MG63 (cell line): ENCODE measurements at regions not wholly inside any gene's neighbourhood (a gene's known extent, or its start where the extent isn't known, plus 50 kb on each side); places are given as distances from the start of the nearest gene placed in this dataset.

ENCODE experiments used
- DNase-seq: peaks from one replicate; pipeline ENCODE4 v3.0.0-alpha.2; 2020
- H3K27me3 ChIP-seq: fragments of 250-450 bp; sonication (Bioruptor Pico); 2 replicates; pipeline ENCODE4 v1.5.1; 2020; ENCODE audit warnings: mild to moderate bottlenecking, moderate library complexity
- H3K36me3 ChIP-seq: fragments of 250-450 bp; sonication (Bioruptor Pico); 2 replicates; pipeline ENCODE4 v1.5.1; 2020; ENCODE audit warnings: mild to moderate bottlenecking, moderate library complexity
- H3K4me3 ChIP-seq: fragments of 250-450 bp; sonication (Bioruptor Pico); 2 replicates; pipeline ENCODE4 v1.5.1; 2020; ENCODE audit warnings: mild to moderate bottlenecking, moderate library complexity
- H3K9me3 ChIP-seq: fragments of 250-450 bp; sonication (Bioruptor Pico); 2 replicates; pipeline ENCODE4 v1.5.1; 2020; ENCODE audit warnings: mild to moderate bottlenecking, moderate library complexity

DNA sequence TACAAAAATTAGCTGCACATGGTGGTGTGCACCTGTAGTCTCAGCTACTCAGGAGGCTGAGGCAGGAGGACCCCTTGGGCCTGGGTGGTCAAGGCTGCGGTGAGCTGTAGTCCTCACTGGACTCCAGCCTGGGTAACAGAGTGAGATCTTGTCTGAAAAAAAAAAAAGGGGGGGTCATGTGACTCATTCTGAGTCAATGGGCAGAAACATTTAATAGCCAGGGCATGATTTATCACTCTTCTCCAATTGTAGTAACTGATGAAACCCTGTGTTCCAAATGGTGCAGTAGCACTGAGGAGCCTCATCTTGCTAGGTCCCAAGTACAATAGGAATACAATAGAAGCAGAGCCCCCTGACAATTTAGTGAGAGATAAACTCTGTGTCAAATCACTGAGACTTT is 78.9 kb upstream of the CCDC68 start:
- DNase-seq = no peak
- Histone ChIP-seq H3K4me3 (no peak overlapping the region), H3K27me3 (no peaks in the 10 kb centered on the region; the same call in 1 of the 2 replicates), H3K9me3 (no peaks in the 10 kb centered on the region), H3K36me3 (no peaks in the 10 kb centered on the region)

DNA sequence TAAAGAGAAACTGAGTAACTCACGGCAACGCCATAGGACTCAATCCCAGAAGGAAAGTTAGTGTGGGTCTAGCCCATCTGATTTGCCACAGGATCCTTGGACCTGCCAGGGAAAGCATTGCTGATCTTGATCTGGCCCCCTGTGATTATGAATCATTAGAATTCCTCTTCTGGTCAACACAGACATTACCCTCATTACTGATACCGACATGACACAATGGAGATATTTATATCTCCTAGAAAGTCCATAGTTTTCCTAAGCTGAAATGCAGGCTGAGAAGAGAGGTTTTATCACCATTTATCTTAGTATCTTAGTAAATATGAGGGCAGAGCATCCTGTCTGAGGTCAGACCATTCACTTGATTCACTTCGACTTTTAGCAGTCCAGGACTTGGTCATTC is 75.5 kb upstream of the CCDC68 start:
- no peak overlapping the region for H3K4me3 ChIP-seq
- no peak for DNase-seq
- no peaks in the 10 kb centered on the region; the same call in 1 of the 2 replicates for H3K27me3 ChIP-seq
- H3K9me3 ChIP-seq = no peaks in the 10 kb centered on the region
- H3K36me3 ChIP-seq = no peaks in the 10 kb centered on the region

DNA sequence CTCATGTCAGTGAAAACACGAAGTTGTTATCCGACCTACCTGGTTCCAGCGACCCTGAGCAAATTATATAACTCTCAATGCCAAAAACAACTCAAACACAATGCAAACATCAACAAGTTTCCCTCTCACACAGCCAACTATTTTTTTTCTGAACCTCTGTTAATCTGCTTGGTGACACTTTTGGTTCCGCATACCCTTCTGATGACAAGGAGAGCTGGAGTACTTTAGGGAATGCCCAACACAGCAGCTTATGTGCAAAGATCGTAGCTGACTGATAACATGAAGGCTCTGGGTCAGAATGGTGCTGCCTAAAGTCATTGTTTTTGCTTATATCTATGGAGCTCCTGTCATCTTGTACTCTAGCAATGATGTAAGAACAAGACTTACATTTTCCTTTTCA is 72.7 kb upstream of the CCDC68 start:
- H3K27me3 ChIP-seq = no peaks in the 10 kb centered on the region; the same call in 1 of the 2 replicates
- DNase-seq = no peak
- H3K4me3 ChIP-seq = no peak overlapping the region
- no peaks in the 10 kb centered on the region for H3K36me3 ChIP-seq
- no peaks in the 10 kb centered on the region for H3K9me3 ChIP-seq

DNA sequence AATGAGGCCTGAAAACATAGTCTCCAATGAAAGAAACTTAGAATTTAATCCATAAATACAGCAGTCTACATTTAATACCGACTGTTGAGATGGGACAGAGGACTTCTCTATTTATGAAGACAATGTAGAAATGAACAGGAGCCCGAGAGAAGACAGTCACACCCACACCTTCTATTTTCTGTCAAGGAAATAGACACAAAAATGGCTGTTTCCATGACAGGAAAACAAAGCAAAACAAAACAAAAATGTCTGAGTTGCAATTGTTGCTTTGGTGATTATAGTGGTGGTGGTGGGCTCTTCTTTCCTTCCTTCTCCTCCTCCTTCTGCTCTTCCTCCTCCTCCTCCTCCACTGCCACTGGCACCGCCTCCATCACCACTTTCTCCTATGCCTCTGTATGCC is 72.3 kb upstream of the CCDC68 start:
- no peak for DNase-seq
- Histone ChIP-seq H3K4me3 (no peak overlapping the region), H3K36me3 (no peaks in the 10 kb centered on the region), H3K27me3 (no peaks in the 10 kb centered on the region; the same call in 1 of the 2 replicates), H3K9me3 (no peaks in the 10 kb centered on the region)

DNA sequence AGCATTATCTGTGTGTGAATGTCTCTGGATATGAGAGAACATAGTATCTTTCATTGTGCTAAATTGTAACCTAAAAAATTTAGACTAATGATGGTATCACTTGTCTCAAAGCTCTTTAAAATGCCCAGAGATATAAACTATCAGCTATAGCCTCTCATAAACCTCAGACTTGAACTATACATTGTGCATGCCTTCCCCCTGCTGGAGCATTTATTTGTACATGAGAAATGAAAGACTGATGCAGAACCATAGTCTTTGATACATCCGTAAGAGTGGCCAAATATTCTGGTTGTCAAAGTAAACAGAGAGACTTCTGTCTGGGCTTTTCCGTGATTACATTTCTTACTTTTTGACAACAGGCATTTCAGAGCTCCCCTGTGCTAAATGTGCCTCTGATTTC is 71.9 kb upstream of the CCDC68 start:
- no peaks in the 10 kb centered on the region; the same call in 1 of the 2 replicates for H3K27me3 ChIP-seq
- no peak for DNase-seq
- no peaks in the 10 kb centered on the region for H3K36me3 ChIP-seq
- no peak overlapping the region for H3K4me3 ChIP-seq
- H3K9me3 ChIP-seq = no peaks in the 10 kb centered on the region

DNA sequence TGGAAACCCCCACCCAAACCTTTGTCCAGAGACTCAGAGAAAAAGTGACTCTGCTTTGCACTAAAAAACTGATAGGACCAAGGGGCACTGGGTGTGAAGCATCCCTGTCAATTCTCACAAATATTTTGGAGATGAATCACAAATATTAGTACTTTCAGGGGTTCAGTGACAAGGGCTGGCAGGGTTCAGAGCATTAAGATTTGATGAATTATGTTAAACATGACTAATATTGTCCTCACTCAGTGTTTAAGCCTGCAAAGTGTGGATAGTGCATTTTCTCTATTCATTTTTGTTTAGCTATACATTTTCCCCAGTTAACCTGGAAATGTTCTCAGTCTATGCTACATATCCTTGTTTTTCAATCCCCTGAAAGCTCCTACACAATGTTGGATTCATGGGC is 65.3 kb upstream of the CCDC68 start:
- Histone ChIP-seq H3K9me3 (no peaks in the 10 kb centered on the region), H3K27me3 (no peaks in the 10 kb centered on the region; the same call in 1 of the 2 replicates), H3K36me3 (no peaks in the 10 kb centered on the region), H3K4me3 (no peak overlapping the region)
- no peak for DNase-seq

DNA sequence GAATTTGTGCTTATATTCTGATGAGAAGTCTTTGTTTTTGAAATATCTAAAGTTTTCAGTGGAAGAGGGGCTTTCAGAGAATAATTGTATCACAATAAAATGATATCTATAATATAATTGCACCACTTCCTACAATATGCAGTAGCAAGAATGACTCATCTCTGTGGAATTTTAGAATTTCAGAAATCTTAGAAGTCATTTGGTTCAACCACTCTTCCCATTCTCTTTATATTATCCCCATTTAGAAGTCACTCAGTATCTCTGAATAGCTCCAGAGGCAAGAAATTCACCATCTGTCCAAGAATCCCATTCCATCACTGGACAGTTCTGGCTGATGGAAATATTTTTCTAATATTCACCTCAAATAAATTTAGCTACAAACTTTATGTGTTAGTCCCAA is 59.3 kb upstream of the CCDC68 start:
- Histone ChIP-seq H3K4me3 (no peak overlapping the region), H3K9me3 (no peaks in the 10 kb centered on the region), H3K27me3 (no peaks in the 10 kb centered on the region), H3K36me3 (no peaks in the 10 kb centered on the region)
- DNase-seq = no peak

DNA sequence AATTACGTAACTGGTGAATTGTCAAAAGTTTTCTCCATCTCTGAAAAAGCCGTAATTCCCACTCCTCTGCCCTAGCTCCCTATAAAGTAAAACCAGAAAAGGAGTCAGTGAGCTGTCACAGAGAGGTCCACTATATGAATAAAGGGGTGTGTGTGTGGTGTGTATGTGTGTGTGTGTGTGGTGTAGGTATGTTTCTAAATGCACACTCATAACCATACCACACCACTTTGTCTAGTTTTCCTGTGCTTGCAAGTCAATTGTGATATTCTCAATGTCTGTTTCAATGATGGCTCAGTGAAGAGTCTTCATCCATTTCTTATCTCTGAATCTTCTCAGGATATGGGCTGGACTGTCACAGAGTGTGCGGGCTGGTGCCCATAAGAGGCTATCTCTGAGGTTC is 54.8 kb upstream of the CCDC68 start:
- no peak for DNase-seq
- Histone ChIP-seq H3K4me3 (no peak overlapping the region), H3K9me3 (no peaks in the 10 kb centered on the region), H3K27me3 (no peaks in the 10 kb centered on the region), H3K36me3 (no peaks in the 10 kb centered on the region)

DNA sequence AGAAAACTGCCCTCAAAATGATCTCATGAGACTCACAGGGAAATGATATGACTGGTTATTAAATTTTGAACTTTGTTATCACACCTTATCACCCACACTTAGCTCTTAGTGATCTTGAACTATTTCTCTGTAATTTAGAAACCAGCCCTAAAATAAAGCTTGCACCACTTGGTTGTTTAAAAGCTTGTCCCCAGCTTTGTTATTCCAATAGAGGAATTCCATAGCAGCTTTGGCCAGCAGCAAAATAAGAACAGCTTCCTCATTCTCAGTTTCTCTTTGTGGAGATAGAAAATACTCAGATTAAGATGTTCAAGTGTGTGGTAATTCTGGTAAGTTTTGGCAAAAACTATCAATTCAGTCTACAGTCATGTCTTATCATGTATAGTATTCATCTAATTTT is 54.4 kb upstream of the CCDC68 start:
- Histone ChIP-seq H3K27me3 (no peaks in the 10 kb centered on the region), H3K9me3 (no peaks in the 10 kb centered on the region), H3K4me3 (no peak overlapping the region), H3K36me3 (no peaks in the 10 kb centered on the region)
- DNase-seq = no peak

DNA sequence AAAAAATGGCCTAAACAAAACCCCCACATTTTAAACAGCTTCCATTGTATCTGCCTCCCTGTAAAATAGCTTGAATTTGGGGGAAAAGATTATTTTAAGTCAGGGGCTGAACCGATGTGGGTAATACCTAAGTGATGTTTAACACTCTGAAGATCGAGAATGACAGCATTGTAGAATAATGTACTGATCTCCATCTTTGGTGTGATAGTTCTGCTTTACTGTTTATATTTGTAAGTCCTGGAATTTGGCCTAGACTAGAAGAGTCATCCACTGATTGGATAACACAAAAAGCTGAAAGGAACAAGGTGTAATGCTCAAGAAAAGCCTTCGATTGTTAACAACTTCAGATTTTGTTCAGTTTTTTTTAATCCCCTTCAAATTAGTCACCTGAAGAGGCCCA is 53.8 kb upstream of the CCDC68 start:
- H3K36me3 ChIP-seq = no peaks in the 10 kb centered on the region
- DNase-seq = no peak

DNA sequence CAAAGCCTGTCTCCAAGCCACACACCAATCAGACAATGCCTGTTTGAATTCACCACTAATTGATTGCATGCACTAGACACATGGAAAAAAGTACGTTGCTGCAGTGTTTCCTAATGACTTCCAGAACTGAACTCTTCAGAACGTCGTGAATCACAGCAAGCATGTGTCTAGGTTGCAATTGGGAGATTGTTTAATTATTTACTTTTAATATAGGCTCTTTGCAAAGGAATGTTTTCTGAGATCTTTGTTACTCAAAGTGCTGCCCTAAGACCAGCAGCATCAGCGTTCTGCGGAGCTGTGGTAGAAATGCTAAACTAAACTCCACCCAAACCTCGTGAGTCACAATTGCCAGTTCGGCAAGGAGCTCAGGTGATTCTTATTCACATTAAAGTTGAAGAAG is 52.7 kb upstream of the CCDC68 start:
- H3K36me3 ChIP-seq = no peaks in the 10 kb centered on the region
- DNase-seq = no peak
- H3K27me3 ChIP-seq = no peaks in the 10 kb centered on the region
- no peaks in the 10 kb centered on the region for H3K9me3 ChIP-seq
- H3K4me3 ChIP-seq = no peak overlapping the region

More for the DNA sequence above, 53.8 kb upstream of the CCDC68 start:
- Histone ChIP-seq H3K4me3 (no peak overlapping the region), H3K27me3 (no peaks in the 10 kb centered on the region), H3K9me3 (no peaks in the 10 kb centered on the region)
